ENCODE measurements at regions not wholly inside any gene's neighbourhood (a gene's known extent, or its start where the extent isn't known, plus 50 kb on each side); places are given as distances from the start of the nearest gene placed in this dataset.

DNA sequence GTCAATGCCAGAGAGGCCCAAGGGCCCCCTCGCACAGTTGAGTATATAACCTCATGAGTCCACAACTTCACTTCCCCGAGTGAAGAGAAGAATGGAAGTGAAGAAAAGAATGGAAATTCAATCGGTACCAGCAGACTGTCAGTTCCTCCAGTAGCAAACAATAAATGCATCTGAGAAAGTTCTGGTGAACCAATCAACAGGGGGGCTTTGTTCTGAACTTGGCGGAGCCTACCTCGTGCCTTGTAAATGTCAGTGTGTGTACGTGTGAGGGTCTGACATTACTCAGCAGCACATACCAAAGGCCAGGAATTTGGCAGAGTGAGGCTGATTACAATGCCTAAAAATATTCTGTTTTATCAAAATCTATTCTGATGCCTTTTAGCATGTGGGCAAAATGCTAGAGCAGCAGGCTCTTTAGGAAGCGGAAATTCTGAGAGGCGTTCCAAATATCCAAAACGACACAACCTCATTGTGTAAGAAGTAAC, 238.5 kb downstream of the LTN1 start:
- no peak overlapping the region for H3K4me3 ChIP-seq (ENCODE audit: low read depth, low read length)
- no peak for TF ChIP-seq CTCF (IDR thresholded peaks at IDR 0.05; ENCODE audit: borderline replicate concordance, insufficient read depth, low read depth, low read length)

- TF ChIP-seq CTCF (IDR thresholded peaks at IDR 0.05; ENCODE audit: borderline replicate concordance, insufficient read depth, low read depth, low read length) = no peak
These were observed 240.5 kb downstream of the LTN1 start for GRCh38 chr21:28752131-28752530.

GRCh38 chr21:28751176-28751575, 241.5 kb downstream of the LTN1 start:
- no peak overlapping the region for H3K4me3 ChIP-seq (ENCODE audit: low read depth, low read length)
- no peak for TF ChIP-seq CTCF (IDR thresholded peaks at IDR 0.05; ENCODE audit: borderline replicate concordance, insufficient read depth, low read depth, low read length)

More at GRCh38 chr21:28752131-28752530, 240.5 kb downstream of the LTN1 start:
- H3K4me3 ChIP-seq (ENCODE audit: low read depth, low read length) = no peak overlapping the region

DNA sequence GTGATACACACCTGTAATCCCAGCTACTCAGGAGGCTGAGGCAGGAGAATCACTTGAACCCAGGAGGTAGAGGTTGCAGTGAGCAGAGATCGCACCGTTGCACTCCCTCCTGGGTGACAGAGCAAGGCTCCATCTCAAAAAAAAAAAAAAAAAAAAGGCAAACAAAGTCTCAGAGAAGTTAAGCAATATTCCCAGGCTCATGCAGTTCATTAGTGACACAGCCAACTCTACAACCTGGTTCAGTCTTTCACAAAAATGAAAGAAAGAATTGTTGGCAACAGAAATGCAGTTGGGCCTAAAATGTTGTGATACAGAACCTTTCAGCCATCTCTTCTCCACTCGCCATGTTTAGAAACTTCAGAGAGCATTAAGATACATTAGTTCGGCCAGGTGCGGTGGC, 242.1 kb downstream of the LTN1 start:
- no peak overlapping the region for H3K4me3 ChIP-seq (ENCODE audit: low read depth, low read length)
- TF ChIP-seq CTCF (IDR thresholded peaks at IDR 0.05; ENCODE audit: borderline replicate concordance, insufficient read depth, low read depth, low read length) = no peak

DNA sequence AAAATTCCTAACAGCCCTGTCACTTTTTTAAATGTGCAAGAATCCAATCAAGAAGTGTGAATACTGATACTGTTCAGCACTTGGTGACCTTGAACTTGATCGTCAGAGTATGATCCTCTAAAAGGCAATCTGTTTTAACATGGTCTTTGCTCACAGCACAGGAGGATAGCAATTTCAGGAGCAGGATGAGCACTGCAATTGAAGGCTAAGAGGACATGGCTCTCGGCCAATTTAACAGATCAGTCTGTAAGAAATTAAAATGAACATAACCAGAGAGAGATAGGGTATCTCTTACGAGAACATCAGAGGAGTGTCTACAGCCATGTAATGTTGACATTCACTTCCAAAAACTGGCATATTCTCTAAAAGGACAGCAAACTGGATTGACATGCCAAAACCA, 243.1 kb downstream of the LTN1 start:
- TF ChIP-seq CTCF (IDR thresholded peaks at IDR 0.05; ENCODE audit: borderline replicate concordance, insufficient read depth, low read depth, low read length) = no peak
- H3K4me3 ChIP-seq (ENCODE audit: low read depth, low read length) = no peak overlapping the region

DNA sequence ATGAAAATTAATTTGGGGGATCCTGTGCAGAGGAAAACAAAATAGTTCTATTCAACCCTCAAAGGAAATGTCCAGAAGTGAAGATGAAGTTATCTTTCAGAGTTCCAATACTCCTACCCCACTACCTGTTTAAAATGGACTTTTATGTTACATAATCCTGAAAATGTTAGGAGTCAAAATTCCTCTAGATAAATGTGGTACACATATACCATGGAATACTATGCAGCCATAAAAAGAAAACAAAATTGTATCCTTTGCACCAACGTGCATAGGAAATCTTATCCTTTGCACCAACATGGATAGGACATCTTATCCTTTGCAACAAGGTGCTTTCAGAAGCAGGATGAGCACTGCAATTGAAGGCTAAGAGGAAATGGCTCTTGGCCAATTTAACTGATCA, 245.2 kb downstream of the LTN1 start:
- TF ChIP-seq CTCF (IDR thresholded peaks at IDR 0.05; ENCODE audit: borderline replicate concordance, insufficient read depth, low read depth, low read length) = no peak
- H3K4me3 ChIP-seq (ENCODE audit: low read depth, low read length) = no peak overlapping the region

GRCh38 chr21:28746166-28746565, 246.5 kb downstream of the LTN1 start:
- TF ChIP-seq CTCF (IDR thresholded peaks at IDR 0.05; ENCODE audit: borderline replicate concordance, insufficient read depth, low read depth, low read length) = no peak
- H3K4me3 ChIP-seq (ENCODE audit: low read depth, low read length) = no peak overlapping the region
